Ovary (tissue), 7 donors: ENCODE measurements at regions not wholly inside any gene's neighbourhood (a gene's known extent, or its start where the extent isn't known, plus 50 kb on each side); places are given as distances from the start of the nearest gene placed in this dataset.

ENCODE experiments used
- DNase-seq, 5 donors: peaks; one replicate each; pipeline ENCODE4 v3.0.0-alpha.2; 2019 to 2020
- H3K27ac ChIP-seq, 2 donors: fragments of 200-600 bp; one replicate each; pipeline versions ENCODE4 v1.5.1 to v1.8.0; 2019 to 2022
- H3K27me3 ChIP-seq: fragments of 200-600 bp; one replicate; pipeline ENCODE4 v1.8.0; 2022
- H3K36me3 ChIP-seq: fragments of 200-600 bp; sonication (generic); one replicate; pipeline ENCODE4 v1.5.1; 2019
- H3K4me1 ChIP-seq: one replicate; pipeline ENCODE4 v1.8.1; 2013; ENCODE audit warnings: mild to moderate bottlenecking, moderate library complexity; ENCODE audit not compliant: insufficient read depth
- H3K4me3 ChIP-seq: fragments of 200-600 bp; sonication (generic); one replicate; pipeline ENCODE4 v1.5.1; 2017
- H3K9me3 ChIP-seq, 2 donors: fragments of 200-600 bp in 1 of 2; sonication (generic) in 1 of 2; one replicate each; pipeline versions ENCODE4 v1.5.1 to v1.8.1; 2013 to 2019; ENCODE audit warnings: mild to moderate bottlenecking in 1 of 2, moderate library complexity in 1 of 2
- EP300 ChIP-seq: sonication (generic); formaldehyde crosslinking; IDR thresholded peaks from one replicate; pipeline ENCODE4 v1.6.1; 2017; ENCODE audit warnings: antibody characterized with exemption
- POLR2A ChIP-seq: fragments of 450-650 bp; IDR thresholded peaks from one replicate; pipeline ENCODE4 v1.6.1; 2017; ENCODE audit warnings: antibody characterized with exemption, mild to moderate bottlenecking, moderate library complexity
- WGBS, 3 donors: extraction: QIAGEN DNeasy Blood & Tissue Kit in 1 of 3; methylation state at CpG; one replicate each; pipeline versions ENCODE4 v1.1.5 to v1.1.7; 2013 to 2017; 5-methylcytosine and 5-hydroxymethylcytosine counted together
- intact Hi-C, 4 donors: fragments of 100-400 bp; cut with DNase I; formaldehyde crosslinking; loops; one replicate each; pipeline versions ENCODE4 v1.11.0 to v1.15.1; 2022 to 2023
- TF ChIP-seq, protein P1 (sequence below), 3 donors: fragments of 450-650 bp in 2 of 3; fragments of 200-600 bp in 1 of 3; IDR thresholded peaks; one replicate each; pipeline versions ENCODE4 v1.5.1 to v1.8.0; 2016 to 2022; ENCODE audit warnings: antibody characterized with exemption in 3 of 3, mild to moderate bottlenecking in 1 of 3
- donor health status: DM: no; HTN: no; CAD: no; lungs with moderate emphysema.
- donor health status: DM: no; HTN: no; CAD: no.
- donor health status: Bipolar disorder and iron deficiency.
- donor health status: DM: no; HTN: no; CAD: no.
- donor health status: DM: yes; HTN: yes; CAD: no.

DNA sequence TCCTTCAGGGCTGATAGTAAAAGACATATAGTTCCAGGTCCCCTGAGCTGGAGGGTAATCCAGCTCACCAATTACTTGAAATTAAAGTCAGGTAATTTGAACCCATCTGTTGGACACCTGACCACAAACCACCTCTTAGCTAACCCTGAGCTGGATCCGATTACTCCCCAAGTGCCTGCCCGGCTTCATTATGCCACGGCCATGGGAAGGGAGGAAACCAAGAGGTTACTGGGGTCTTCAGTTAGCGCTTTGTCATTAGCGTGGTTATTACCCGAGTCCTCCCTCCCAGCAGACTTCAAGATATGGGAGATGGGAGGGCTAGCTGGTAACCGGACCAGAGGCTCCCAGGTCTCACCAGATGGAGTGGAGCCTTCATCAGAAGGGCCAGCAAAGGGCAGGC lies 1071.4 kb downstream of the BCL11B start:
- WGBS, 3 donors: 3 to 9% (median 5%) methylated on average over 7 of the region's 7 CpGs
- no peaks in the 10 kb centered on the region for H3K4me1 ChIP-seq
- H3K27ac ChIP-seq: no peak overlapping the region
- no peaks in the 10 kb centered on the region for H3K36me3 ChIP-seq
- H3K9me3 ChIP-seq: no peaks in the 10 kb centered on the region
- H3K27me3 ChIP-seq: no peaks in the 10 kb centered on the region
- intact Hi-C loops: no loop called here
- DNase-seq: no peak
- TF ChIP-seq POLR2A: no peak
- TF ChIP-seq, protein P1, sequence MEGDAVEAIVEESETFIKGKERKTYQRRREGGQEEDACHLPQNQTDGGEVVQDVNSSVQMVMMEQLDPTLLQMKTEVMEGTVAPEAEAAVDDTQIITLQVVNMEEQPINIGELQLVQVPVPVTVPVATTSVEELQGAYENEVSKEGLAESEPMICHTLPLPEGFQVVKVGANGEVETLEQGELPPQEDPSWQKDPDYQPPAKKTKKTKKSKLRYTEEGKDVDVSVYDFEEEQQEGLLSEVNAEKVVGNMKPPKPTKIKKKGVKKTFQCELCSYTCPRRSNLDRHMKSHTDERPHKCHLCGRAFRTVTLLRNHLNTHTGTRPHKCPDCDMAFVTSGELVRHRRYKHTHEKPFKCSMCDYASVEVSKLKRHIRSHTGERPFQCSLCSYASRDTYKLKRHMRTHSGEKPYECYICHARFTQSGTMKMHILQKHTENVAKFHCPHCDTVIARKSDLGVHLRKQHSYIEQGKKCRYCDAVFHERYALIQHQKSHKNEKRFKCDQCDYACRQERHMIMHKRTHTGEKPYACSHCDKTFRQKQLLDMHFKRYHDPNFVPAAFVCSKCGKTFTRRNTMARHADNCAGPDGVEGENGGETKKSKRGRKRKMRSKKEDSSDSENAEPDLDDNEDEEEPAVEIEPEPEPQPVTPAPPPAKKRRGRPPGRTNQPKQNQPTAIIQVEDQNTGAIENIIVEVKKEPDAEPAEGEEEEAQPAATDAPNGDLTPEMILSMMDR (IDR thresholded peaks at IDR 0.05): no peak
- no peak for TF ChIP-seq EP300
- no peak overlapping the region for H3K4me3 ChIP-seq

- intact Hi-C loops: no loop called here
- Histone ChIP-seq H3K4me1 (no peaks in the 10 kb centered on the region), H3K4me3 (no peak overlapping the region), H3K36me3 (no peaks in the 10 kb centered on the region), H3K27me3 (no peaks in the 10 kb centered on the region), H3K27ac (no peak overlapping the region), H3K9me3 (no peaks in the 10 kb centered on the region)
- no peak for TF ChIP-seq POLR2A
- TF ChIP-seq, protein P1 (IDR thresholded peaks at IDR 0.05): no peak
- TF ChIP-seq EP300: no peak
- 80 to 88% (median 83%) methylated on average over 6 of the region's 6 CpGs for WGBS, 3 donors
- no peak for DNase-seq
Observed at GRCh38 chr14:98203421-98203820, 1068.6 kb downstream of the BCL11B start.

DNA sequence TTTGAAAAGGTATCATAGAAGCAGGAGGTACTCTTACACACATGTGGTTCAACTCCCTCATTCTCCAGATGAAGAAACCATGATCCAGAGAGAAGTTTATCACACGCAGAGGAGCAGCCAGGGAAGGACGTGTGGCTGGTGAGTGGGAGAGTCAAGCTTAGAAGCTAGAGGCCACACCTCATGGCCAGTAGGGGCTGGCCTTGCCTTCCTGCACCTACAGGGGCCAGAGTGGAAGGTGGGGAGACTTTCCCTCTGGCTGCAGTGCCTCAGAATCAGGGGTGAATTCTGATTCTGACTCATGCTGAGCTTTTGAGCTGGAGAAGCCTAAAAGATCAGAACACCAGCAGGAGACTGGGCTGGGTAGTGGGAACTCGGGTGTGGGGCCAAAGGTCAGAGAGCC lies 1067.9 kb downstream of the BCL11B start:
- no peak for DNase-seq
- no peaks in the 10 kb centered on the region for H3K9me3 ChIP-seq
- H3K4me3 ChIP-seq: no peak overlapping the region
- TF ChIP-seq, protein P1 (IDR thresholded peaks at IDR 0.05): no peak
- TF ChIP-seq POLR2A: no peak
- TF ChIP-seq EP300: no peak
- H3K4me1 ChIP-seq: no peaks in the 10 kb centered on the region
- intact Hi-C loops: no loop called here
- 6 to 16% (median 14%) methylated on average over 3 of the region's 3 CpGs for WGBS, 3 donors
- H3K27ac ChIP-seq: no peak overlapping the region
- no peaks in the 10 kb centered on the region for H3K27me3 ChIP-seq
- H3K36me3 ChIP-seq: no peaks in the 10 kb centered on the region

- H3K4me1 ChIP-seq: no peaks in the 10 kb centered on the region
- H3K36me3 ChIP-seq: no peaks in the 10 kb centered on the region
- H3K4me3 ChIP-seq: no peak overlapping the region
- intact Hi-C loops: no loop called here
- no peaks in the 10 kb centered on the region for H3K9me3 ChIP-seq
- no peak overlapping the region for H3K27ac ChIP-seq
- WGBS, 3 donors: 73 to 86% (median 82%) methylated on average over 10 of the region's 10 CpGs
- no peaks in the 10 kb centered on the region for H3K27me3 ChIP-seq
- TF ChIP-seq POLR2A (no peak), EP300 (no peak)
- TF ChIP-seq, protein P1 (IDR thresholded peaks at IDR 0.05): no peak
- DNase-seq: no peak
Observed at GRCh38 chr14:98207415-98207814, 1064.6 kb downstream of the BCL11B start.

DNA sequence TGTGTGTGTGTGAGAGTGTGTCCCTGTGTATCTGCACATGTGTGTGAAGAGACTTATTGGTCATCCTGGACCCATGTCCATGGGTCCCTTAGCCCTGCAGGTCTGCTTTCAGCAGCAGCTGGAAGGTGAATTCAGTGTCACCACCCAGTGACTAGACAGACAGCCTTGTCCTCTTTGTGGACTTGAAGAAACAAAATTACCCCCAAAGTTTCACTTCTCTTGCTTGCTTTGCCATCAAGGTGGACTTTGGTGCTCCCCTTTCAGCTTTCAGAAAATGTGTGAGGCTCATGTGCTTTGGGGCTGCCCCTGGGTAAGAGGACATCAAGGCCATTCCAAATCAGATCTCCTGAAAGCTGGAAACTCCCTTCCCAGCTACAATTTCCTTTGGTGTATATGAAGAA lies 1063.8 kb downstream of the BCL11B start:
- TF ChIP-seq POLR2A: no peak
- no peak for TF ChIP-seq EP300
- TF ChIP-seq, protein P1 (IDR thresholded peaks at IDR 0.05): no peak
- H3K4me1 ChIP-seq: no peaks in the 10 kb centered on the region

More for the DNA sequence above, 1063.8 kb downstream of the BCL11B start:
- Histone ChIP-seq H3K27ac (no peak overlapping the region), H3K9me3 (no peaks in the 10 kb centered on the region), H3K27me3 (no peaks in the 10 kb centered on the region), H3K36me3 (no peaks in the 10 kb centered on the region), H3K4me3 (no peak overlapping the region)
- intact Hi-C loops: no loop called here
- DNase-seq: no peak
